K562 (cell line): ENCODE measurements at regions not wholly inside any gene's neighbourhood (a gene's known extent, or its start where the extent isn't known, plus 50 kb on each side); places are given as distances from the start of the nearest gene placed in this dataset.

Source experiments
- ARNT ChIP-seq, 2 experiments: fragments of 450-650 bp; IDR thresholded peaks; 2 replicates each; pipeline ENCODE4 v1.6.1; 2016; ENCODE audit warnings: mild to moderate bottlenecking in 1 of 2
- CC2D1A ChIP-seq: fragments of 450-650 bp; IDR thresholded peaks from 2 replicates; pipeline ENCODE4 v1.6.1; 2017; ENCODE audit warnings: mild to moderate bottlenecking
- CCNT2 ChIP-seq: IDR thresholded peaks from 2 replicates; pipeline ENCODE4 v1.6.1; 2011; ENCODE audit warnings: borderline replicate concordance, low read depth, mild to moderate bottlenecking, moderate library complexity, mixed read lengths, low read length; ENCODE audit not compliant: insufficient read length; ENCODE audit errors: extremely low read depth
- LARP7 ChIP-seq: fragments of 450-650 bp; IDR thresholded peaks from 2 replicates; pipeline ENCODE4 v1.6.1; 2016
- MBD2 ChIP-seq: sonication (generic); IDR thresholded peaks from 2 replicates; pipeline ENCODE4 v1.6.1; 2016; ENCODE audit warnings: low read depth, borderline replicate concordance
- MTA3 ChIP-seq: fragments of 450-650 bp; formaldehyde crosslinking; IDR thresholded peaks from 2 replicates; pipeline ENCODE4 v1.6.1; 2017; ENCODE audit warnings: mild to moderate bottlenecking, borderline replicate concordance
- NCOR1 ChIP-seq: fragments of 450-650 bp; IDR thresholded peaks from 2 replicates; pipeline ENCODE4 v1.6.1; 2016; ENCODE audit warnings: mild to moderate bottlenecking, moderate library complexity
- POLR2B ChIP-seq: fragments of 450-650 bp; IDR thresholded peaks from 2 replicates; pipeline ENCODE4 v1.6.1; 2018; ENCODE audit warnings: low read depth; ENCODE audit not compliant: partially characterized antibody
- TEAD1 ChIP-seq, 2 experiments: fragments of 450-650 bp in 1 of 2; sonication (generic) in 1 of 2; formaldehyde crosslinking; IDR thresholded peaks; 2 replicates each; pipeline versions ENCODE4 v1.4.0 to v1.8.0; 2020 to 2022; ENCODE audit warnings: mild to moderate bottlenecking in 2 of 2, missing genetic modification reagents in 1 of 2
- YY1 ChIP-seq, 3 experiments: IDR thresholded peaks; 2 replicates each; pipeline ENCODE4 v1.6.1; 2011; ENCODE audit warnings: low read length in 2 of 3, mild to moderate bottlenecking in 2 of 3, moderate library complexity in 2 of 3, borderline replicate concordance in 1 of 3, control low read depth in 1 of 3, low read depth in 1 of 3; ENCODE audit not compliant: insufficient read depth in 3 of 3, insufficient replicate concordance in 2 of 3, control insufficient read depth in 1 of 3, insufficient read length in 1 of 3; ENCODE audit errors: extremely low read depth in 1 of 3
- ZNF263 ChIP-seq: sonication (generic); formaldehyde crosslinking; IDR thresholded peaks from 2 replicates; pipeline ENCODE4 v1.8.0; 2022; ENCODE audit warnings: mild to moderate bottlenecking, missing genetic modification reagents, borderline replicate concordance
- ZNF561 ChIP-seq: fragments of 450-650 bp; formaldehyde crosslinking; conservative IDR thresholded peaks from 2 replicates; pipeline ENCODE4 v1.4.0; 2020; ENCODE audit warnings: mild to moderate bottlenecking, moderate library complexity
- ZNF780A ChIP-seq: fragments of 250-450 bp; sonication (Bioruptor Pico); IDR thresholded peaks from 2 replicates; pipeline ENCODE4 v1.5.0; 2021; ENCODE audit warnings: mild to moderate bottlenecking
- TF ChIP-seq, protein P1 (sequence below), 2 experiments: fragments of 250-450 bp in 1 of 2; fragments of 450-650 bp in 1 of 2; sonication (Bioruptor Pico) in 1 of 2; IDR thresholded peaks; 2 replicates each; pipeline versions ENCODE4 v1.6.1 to v1.8.0; 2016 to 2021; ENCODE audit warnings: mild to moderate bottlenecking in 2 of 2, moderate library complexity in 2 of 2, missing compliant biosample characterization in 1 of 2, missing genetic modification characterization in 1 of 2
- TF ChIP-seq, protein P2 (sequence below): sonication (generic); formaldehyde crosslinking; IDR thresholded peaks from 2 replicates; pipeline ENCODE4 v1.8.0; 2022; ENCODE audit warnings: missing genetic modification reagents, mild to moderate bottlenecking, moderate library complexity, borderline replicate concordance
- TF ChIP-seq, protein P3 (sequence below): fragments of 450-650 bp; IDR thresholded peaks from 2 replicates; pipeline ENCODE4 v1.6.1; 2014; ENCODE audit warnings: low read depth, mild to moderate bottlenecking, moderate library complexity, borderline replicate concordance
- TF ChIP-seq, protein P4 (sequence below): fragments of 450-650 bp; IDR thresholded peaks from 2 replicates; pipeline ENCODE4 v1.6.1; 2016; ENCODE audit warnings: missing biosample characterization, missing genetic modification characterization
- TF ChIP-seq, protein P5 (sequence below): sonication (generic); formaldehyde crosslinking; IDR thresholded peaks from 2 replicates; pipeline ENCODE4 v1.8.1; 2023; ENCODE audit warnings: mild to moderate bottlenecking, missing genetic modification reagents, moderate library complexity

DNA sequence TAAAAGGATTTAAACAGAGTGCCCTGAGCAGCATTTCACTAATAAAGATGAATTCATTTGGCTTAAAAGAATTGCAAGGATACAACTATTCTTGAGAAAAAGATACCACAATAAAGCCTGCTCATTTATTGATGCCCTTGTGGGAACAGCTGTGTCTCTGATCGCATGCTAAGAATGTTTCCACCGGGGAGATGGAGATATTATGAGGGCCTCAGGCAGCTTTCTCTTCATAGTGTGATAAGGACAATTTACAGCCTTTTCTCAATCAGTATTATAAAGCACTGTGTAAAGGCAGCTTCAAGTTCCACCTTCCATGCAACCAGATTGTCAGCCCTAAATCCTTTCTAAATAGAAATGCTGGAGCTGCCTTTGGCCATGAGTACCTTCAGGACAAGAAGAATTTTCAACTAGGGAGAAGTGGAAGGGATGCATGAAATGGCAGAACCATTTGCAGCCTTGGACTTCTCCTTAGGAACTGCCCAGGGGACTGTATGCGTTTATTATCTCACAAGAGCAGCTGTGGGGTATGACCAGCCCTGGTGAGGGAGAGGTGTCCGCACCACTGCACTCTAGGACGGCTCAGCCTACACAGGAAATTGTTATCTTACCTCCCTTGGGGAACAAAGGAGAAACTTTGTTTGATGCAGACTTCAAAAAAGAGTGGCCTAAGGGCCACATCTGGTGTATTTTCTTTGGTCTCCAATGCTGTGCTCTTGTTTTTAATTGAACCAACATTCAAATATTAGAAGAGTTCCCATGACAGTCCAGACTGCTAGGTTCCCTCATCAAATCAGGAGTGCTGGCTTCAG lies 116.9 kb upstream of the PCGF5 start (continued):
- TF ChIP-seq ZNF263 (no peak), POLR2B (no peak), CCNT2 (peak; percentile 25), NCOR1 (peak; percentile 78), CC2D1A (no peak), YY1 (IDR thresholded peaks at IDR 0.05; ENCODE audit: borderline replicate concordance in 1 of 3, control insufficient read depth in 1 of 3, extremely low read depth in 1 of 3, insufficient read depth in 3 of 3, insufficient read length in 1 of 3, insufficient replicate concordance in 2 of 3, low read depth in 1 of 3, low read length in 2 of 3) (peak in 1 of 3 experiments; percentile 32), ZNF561 (CRISPR knock-in tag) (no peak), TEAD1 (CRISPR knock-in tag; IDR thresholded peaks at IDR 0.05) (no peak), MTA3 (peak; percentile 37; the same call in 1 of the 2 replicates), ARNT (IDR thresholded peaks at IDR 0.05) (0 out of 4 replicates have a peak, but pooled peaks of 1 of the 2 experiments have one; percentile 16), ZNF780A (no peak), LARP7 (no peak), MBD2 (no peak)
- TF ChIP-seq, protein P1, sequence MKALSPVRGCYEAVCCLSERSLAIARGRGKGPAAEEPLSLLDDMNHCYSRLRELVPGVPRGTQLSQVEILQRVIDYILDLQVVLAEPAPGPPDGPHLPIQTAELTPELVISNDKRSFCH (CRISPR knock-in tag; IDR thresholded peaks at IDR 0.05), result no peak
- TF ChIP-seq, protein P1 (tag; IDR thresholded peaks at IDR 0.05), result no peak
- TF ChIP-seq, protein P2, sequence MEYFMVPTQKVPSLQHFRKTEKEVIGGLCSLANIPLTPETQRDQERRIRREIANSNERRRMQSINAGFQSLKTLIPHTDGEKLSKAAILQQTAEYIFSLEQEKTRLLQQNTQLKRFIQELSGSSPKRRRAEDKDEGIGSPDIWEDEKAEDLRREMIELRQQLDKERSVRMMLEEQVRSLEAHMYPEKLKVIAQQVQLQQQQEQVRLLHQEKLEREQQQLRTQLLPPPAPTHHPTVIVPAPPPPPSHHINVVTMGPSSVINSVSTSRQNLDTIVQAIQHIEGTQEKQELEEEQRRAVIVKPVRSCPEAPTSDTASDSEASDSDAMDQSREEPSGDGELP (CRISPR knock-in tag), result peak; percentile 81; the same call in 1 of the 2 replicates
- TF ChIP-seq, protein P3, sequence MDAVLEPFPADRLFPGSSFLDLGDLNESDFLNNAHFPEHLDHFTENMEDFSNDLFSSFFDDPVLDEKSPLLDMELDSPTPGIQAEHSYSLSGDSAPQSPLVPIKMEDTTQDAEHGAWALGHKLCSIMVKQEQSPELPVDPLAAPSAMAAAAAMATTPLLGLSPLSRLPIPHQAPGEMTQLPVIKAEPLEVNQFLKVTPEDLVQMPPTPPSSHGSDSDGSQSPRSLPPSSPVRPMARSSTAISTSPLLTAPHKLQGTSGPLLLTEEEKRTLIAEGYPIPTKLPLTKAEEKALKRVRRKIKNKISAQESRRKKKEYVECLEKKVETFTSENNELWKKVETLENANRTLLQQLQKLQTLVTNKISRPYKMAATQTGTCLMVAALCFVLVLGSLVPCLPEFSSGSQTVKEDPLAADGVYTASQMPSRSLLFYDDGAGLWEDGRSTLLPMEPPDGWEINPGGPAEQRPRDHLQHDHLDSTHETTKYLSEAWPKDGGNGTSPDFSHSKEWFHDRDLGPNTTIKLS, result no peak
- TF ChIP-seq, protein P4, sequence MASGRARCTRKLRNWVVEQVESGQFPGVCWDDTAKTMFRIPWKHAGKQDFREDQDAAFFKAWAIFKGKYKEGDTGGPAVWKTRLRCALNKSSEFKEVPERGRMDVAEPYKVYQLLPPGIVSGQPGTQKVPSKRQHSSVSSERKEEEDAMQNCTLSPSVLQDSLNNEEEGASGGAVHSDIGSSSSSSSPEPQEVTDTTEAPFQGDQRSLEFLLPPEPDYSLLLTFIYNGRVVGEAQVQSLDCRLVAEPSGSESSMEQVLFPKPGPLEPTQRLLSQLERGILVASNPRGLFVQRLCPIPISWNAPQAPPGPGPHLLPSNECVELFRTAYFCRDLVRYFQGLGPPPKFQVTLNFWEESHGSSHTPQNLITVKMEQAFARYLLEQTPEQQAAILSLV (tag), result no peak
- TF ChIP-seq, protein P5, sequence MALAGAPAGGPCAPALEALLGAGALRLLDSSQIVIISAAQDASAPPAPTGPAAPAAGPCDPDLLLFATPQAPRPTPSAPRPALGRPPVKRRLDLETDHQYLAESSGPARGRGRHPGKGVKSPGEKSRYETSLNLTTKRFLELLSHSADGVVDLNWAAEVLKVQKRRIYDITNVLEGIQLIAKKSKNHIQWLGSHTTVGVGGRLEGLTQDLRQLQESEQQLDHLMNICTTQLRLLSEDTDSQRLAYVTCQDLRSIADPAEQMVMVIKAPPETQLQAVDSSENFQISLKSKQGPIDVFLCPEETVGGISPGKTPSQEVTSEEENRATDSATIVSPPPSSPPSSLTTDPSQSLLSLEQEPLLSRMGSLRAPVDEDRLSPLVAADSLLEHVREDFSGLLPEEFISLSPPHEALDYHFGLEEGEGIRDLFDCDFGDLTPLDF (CRISPR knock-in tag), result no peak
